HG03060 (cell line): ENCODE measurements at regions not wholly inside any gene's neighbourhood (a gene's known extent, or its start where the extent isn't known, plus 50 kb on each side); places are given as distances from the start of the nearest gene placed in this dataset.

Experiments used
- ATAC-seq: cut with Tn5 transposase; IDR thresholded peaks from one replicate; pipeline ENCODE4 v1.9.1; 2021; ENCODE audit warnings: low read depth, moderate number of reproducible peaks; ENCODE audit not compliant: unreplicated experiment

DNA sequence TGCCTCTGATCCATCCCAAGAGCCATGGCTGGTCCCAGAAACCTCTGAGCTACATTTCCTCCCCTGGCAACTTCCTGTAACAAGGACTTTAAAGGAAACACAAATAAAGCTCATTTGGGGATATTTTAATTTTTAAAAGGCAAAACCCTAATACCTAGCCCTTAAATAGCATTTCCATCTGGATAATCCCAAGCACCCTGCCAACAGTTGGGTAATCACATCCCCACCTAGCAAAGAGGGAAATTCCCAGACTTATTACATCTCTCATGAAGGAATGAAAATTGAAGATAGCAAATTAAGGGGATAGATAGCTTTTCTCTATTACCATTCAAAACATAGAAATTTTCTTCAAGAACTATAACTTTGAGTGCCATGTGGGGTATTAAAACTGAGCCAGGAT lies 213.7 kb upstream of the BMP4 start:
- ATAC-seq = no peak

DNA sequence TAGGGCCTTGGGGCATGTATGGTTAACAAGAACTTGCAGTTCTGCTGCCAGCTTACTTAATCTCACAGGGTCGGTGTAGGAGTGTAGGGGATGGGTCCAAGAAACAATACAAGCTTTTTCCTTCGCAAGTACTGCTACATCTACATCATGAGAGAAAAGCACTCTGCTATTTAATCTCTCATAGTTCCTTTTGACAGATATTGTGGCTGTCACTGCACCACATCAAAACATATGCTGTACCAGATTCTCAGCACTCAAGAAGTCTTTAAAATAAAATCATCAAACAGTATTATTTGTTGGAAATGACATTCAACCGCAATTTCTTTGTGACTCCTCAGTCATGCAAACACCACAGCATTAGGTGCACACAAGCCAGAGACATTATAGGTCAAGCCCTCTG lies 215.5 kb upstream of the BMP4 start:
- ATAC-seq = no peak

DNA sequence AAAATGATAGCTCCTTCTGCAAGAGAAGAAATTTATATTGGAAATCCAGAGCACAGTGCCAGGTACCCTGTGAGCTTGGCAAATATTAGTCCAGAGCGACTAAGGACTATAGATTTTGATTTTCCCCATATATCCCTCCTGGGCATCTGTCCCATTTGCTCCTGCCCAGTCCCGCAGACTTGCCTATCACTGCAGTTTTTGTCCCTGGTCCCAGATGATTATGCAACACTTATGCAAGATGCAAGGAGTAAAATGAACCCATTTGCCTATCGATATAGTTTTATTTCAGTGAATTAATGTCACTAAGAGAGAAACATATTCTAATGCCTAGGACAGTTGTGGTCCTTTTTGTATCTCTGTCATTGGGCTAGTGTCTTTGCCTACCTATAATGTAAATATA lies 215.9 kb upstream of the BMP4 start:
- ATAC-seq = no peak

DNA sequence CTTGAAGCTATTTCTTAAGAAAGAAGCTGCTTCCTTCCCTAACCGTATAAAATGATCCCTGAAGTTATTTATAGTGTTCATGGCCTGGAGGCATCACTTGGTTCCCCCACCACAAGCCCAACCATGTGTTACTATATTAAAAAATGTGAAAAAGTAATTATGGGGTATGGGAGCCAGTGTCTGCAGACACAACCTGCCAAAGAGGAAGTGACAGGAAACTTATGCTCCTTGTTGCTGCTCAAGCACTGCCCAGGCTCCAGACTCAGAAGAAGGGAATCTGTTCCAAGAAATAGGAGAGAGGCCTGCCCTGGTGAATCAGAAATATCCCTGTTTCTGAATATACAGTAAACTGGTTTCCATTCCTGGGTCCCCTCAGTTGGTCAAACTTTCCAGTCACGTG lies 217.2 kb upstream of the BMP4 start:
- no peak for ATAC-seq

DNA sequence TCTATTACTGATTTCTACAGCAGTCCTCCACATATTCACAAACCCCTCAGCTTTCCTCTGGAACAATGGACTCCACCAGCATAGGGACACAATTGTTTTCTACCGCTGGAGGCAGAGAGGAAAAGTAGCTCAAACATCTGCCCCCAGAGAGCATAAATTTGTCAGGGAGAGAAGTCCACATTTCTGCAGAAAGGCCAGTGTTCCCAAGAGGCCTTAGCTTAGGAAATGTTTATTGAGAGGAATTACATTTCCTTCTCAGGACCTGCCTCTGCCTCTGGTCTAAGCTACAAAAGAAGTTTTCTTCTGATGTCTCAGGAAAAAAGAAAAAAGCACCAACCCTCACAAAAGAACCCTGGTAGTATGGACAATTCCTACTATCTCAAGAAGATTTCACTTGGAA lies 217.8 kb upstream of the BMP4 start:
- ATAC-seq = no peak

DNA sequence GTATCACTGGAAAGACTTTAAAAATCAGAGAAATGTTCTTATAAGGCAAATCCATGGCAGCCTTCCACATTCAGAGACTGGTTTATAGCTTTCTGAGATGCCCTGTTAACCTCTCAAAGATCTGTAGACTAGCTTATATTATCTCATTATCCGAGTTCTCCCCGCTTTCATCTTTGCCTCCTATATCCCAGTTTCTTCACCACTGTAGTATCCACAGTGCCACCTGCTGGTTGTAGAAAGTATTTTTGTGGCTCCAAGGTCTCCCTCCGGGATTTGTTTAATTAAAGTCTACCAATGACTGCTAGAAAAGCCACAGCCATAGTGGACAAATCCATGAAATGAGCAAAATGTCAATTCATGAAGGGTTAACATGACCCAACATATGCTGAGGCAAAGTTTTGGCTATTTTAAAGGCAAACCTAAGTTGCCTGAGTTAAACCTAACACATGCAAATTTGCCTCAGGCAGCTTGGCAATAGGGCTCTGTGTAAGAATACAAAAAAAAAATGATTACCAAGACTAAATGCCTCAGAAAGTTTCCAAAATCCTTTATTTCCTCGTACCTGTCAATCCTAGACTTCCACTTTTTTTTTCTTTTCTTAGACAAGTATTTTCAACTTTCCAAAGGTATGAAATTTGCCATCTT lies 218.8 kb upstream of the BMP4 start:
- ATAC-seq = no peak

DNA sequence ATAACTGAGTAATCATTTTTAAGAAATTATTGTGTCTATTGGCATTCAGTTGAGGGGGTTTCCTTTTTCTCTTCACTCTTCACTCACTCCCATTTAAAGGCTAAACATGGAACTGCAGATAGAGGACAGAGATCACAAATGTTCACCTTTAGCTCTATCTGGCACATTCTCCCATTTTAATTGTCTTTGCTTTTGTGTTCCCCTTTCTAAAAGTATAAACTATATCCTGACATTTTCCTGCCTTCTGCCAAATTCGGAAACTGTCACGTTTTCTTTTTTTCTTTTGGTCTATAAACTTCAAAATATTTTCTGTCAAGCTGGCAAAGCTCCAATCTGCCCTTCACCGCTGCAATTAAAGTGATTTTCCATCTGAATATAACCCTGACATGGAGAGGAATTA lies 219.8 kb upstream of the CDKN3 start:
- ATAC-seq = no peak

DNA sequence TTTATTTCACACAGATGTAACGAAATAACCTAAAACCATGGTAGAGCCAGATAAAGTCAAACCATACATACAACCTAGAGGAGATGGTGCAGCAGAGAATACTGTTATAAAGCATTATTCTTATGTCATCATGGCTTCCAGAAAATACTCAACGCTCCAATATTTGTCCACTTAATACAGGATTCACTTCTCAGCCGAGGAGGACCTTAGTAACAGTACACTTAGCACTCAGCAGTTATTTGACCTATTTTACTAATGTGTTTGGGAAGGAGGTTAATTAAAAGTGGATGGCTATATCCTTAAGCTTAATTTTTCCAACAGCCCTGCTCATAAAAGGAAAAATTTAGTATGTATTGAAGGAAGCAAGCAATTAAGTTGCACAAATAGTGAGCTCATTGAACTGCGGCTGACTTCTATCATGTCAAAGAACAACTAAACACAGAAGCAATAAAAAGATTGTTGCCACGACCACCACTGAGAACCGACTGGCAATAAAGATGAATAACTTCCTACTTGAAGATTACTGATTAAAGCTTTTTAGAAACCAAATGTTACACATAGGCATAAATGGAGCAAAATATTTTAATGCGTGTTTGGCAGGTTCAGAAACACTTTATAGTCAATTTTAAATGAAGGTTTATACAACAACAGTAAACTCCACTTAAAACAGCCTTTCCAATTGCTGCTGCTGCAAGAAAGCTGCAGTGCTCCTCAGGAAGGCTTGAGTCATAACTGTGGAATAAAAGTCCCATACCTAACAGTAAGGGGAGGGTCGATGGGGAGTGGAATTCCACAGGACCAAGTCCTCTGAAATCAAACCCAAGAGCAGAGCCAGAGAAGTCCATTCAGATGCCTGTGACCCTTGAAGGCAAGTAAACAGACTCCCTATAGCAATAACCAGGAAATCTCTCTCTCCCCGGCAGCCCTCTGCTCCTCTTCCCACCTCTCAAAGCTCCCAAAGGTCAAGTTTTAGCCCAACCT lies 218.9 kb upstream of the CDKN3 start:
- ATAC-seq = no peak

DNA sequence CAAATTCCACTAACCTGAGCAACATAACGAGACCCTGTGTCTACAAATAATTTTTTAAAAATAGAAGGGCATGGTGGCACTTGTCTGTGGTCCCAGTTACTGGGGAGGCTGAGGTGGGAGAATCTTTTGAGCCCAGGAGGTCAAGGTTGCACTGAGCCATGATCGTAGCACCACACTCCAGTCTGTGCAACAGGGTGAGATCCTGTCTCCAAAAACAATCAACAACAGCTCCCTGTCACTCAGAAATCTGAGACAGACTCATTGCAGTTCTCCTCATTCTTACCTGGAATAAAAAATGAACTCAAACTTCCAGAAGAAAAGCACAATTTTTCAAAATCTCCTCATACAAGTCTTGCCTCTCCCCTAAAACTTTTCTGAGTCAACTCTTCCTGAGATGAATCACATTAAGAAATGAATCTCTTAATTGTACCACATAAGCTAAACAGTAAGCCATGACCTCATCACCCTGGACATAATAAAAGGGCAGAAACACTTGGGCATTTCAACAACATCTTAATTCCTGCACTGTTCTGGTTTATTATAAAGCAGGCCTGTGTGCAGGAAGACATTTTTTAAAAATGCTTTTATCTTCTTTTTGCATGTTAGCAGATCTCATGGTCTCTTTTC lies 214.3 kb upstream of the CDKN3 start:
- no peak for ATAC-seq

DNA sequence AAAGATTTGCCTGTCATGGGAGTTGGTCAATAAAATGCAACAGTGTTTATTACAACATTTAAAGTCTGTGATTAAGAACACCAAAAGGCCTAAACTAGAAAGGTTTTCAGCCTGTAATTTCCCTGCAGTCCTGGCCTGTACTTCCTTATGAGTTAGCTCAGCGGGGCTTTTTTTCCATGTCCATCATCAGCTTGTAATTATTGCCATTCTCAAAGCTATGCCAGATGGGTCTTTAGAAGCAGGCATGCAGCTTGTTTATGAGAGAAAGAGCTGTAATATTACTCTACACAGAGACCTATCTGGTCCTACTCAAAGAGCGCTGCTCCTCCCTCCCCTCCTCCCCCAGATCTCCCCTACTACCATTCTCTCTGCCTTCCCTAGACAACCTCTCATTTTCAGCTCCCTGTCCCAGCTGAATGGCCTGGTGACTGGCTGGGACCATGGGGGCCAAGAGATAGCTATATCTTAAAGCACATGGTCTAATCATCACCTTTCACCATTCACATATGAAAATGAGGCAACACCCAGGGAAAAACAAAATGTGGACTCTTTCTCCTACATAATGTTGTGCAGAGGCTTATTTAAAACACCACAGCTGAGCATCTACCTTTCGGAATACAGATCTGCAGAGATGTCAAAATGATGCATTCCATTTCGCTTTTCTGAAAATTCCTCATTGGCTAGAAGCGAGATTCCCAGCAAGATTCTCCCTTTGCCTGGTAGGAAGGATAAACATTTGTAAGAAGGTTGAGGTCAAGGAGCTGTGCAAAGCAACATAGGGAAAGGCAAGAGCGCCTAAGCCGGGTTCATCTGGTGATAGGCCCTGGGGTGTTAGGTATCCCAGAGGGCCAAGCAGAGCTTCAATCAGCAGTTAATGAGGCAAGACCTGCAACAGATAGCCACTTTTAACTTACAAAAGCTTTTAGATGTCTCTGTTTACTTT lies 209.7 kb upstream of the CDKN3 start:
- ATAC-seq = no peak

DNA sequence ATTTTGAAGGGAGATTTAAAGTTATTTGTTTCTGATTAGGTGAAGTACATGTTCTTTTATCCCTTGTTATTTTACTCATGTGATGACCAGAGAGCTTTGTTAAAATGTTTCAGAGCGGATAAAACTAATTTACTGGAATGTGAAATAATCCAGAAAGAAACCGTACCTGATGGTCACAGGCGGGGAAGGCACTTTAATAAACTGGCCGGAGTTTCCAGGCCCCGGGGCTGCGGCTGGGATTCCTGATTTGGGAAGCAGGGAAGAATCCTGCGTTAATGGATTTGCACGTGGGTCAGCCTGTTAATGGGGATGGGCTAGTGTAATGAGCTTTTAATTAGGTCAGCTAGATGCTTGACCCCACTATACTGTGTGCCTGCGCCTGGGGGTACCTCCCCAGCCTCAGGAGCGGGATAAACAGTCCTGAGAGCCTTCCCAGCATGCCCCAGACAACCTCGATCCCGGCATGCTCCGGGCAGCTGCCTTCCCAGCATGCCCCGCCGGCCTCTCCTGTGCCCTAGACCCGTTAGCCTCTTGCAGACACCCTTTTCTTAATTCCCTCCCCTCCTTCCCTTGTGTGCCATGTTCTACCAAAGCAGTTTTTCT lies 208.6 kb upstream of the CDKN3 start:
- no peak for ATAC-seq

DNA sequence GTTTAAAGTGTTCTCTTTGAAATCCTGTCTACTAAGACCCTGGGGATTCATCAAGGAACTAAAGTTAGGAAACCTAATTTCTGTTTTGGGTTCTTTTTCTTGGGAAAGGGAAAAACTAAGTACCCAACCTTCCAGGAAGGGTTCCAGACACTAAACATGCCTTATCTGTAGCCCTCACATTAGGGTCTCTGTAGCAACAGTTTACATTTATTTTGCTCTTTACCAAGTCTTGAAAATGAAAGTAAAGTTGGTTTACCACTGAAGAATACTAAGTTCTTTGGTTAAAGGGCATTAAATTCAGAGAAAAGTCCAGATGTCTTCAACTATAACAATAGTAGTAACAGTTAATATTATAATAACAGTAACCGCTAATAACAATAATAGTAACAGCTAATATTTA lies 207.5 kb upstream of the CDKN3 start:
- ATAC-seq = no peak

DNA sequence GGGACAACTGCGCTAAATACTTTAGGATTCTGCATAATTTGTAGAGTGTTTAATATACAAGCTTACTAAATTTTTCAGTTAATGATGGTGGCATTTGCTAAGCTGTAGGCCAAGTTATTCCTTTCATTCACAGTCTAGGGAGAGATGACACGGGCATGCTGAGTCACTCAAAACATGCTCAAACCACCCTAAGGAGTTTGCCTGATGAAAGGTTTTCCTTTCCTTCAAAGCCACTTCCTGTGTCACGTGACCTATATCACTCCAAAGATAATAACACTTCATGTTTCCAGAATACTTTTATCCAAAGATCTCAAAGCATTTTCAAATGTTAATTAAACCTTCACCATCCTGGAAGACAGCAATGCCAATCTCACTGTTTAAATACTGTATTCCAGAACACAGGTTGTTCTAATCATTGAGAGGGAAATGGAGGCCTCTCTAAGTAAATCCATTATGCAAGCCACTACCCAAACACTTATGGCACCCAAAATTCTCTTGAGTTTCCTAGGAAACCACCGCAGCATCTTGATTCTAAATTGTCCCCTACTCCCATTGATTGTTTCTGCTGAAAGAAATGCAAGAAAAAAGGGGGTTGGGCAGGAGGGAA lies 207.0 kb upstream of the CDKN3 start:
- ATAC-seq = no peak

DNA sequence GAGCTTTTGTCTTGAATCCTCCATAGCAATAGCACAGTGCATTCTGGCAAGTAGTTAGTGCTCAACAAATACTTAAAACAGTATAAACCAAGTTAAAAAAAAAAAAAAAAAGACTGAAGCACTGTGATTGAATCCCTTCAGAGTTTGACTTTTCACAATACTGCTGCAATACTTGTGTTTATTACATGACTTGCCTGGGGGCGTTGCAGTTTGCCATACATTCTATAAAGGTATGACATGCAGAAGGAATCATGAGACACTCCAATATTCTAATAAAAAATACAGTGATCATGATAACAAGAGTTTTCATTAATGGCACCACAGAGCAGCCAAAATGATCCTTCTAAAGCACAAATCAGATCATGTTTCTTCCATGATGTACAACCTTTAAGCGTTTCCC lies 205.0 kb upstream of the CDKN3 start:
- no peak for ATAC-seq

DNA sequence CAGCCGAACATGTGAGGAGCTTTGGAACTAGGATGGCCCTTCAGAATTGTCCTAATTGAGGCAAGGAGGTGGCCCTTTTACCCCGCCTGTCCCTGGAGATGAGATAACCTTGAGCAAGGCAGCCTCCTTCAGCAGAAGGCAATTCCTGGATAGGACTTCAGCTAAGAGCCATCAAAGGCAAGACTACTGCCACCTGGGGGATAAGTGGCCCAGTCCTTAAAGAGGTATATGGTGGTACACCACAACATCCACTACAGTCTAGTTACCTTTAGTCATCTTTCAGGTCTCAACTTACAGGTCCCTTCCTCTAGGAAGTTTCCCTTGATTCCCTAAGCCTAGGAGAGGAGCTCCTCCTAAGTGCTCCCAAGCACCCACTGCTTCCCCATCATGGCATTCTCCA lies 204.2 kb upstream of the CDKN3 start:
- ATAC-seq = no peak

DNA sequence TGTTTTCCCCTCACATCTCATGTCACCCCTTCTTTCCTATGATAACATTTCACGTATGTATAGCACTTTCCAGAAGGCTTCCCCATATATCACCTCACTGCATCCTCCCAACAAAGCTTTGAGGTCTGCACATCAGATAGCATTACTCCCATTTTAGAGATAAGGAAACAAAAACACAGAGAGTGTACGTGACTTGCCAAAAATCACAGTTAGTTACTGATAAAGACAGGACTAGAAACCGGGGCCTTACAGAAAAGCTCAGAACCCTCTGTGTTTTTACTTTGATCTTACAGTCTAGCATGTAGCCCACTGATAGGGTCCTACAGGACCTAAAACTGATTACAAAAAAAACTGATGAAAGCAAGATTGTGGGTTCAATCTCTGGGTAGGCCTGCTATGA lies 202.9 kb upstream of the CDKN3 start:
- ATAC-seq = no peak

DNA sequence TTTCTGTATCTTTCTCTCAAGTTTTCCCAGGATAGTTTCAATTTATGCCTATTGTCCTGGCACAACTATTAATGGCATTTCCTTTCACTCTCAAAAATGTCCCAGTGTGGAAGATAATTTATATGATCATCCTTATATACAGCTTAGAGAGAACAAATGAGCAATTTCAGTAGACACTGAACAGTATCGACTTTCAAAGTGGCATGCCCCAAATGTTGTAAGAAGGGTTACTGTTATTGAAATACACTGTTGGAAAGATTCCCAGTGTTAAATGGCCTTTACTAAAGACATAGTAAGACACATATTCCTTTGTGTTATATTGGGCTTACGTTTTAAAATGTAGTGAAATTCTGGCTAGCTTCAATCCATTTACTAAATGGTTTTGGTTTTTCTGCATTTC lies 202.3 kb upstream of the CDKN3 start:
- ATAC-seq = no peak

DNA sequence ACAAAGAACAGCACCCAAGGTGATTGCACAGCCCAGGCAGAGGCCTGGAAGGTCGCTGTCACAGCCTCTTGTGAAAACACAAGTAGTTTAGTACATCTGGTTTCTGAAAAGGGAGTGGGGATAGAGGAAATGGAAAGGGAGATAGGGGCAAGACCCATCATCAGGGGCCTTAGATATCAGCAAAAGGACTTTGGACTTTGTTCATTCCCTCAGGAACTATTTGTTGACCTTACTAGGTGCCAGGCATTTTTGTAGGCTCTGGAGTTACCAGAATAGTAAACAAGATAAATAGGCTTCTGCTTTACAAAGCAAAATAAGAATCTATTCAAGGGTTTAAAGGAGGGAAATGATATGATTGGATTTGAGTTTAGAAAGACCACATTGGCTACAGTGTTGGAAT lies 199.4 kb upstream of the CDKN3 start:
- ATAC-seq = no peak

DNA sequence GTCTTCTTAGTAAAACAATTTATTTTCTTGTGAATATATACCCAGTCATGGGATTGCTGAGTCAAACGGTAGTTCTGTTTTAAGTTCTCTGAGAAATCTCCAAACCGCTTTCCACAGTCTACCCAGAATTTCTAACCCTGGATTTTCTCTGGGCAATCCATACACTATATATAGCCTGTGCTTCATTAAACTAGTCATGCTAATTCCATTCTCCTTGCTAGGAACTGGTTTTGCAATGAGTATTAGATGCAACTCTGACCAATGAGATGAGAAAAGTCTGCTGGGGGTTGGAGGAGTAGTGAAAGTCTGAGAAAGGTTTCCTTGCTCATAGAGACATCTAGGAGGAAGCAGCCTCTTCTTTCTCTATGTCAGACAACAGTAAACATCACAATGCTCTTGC lies 196.1 kb upstream of the CDKN3 start:
- no peak for ATAC-seq

DNA sequence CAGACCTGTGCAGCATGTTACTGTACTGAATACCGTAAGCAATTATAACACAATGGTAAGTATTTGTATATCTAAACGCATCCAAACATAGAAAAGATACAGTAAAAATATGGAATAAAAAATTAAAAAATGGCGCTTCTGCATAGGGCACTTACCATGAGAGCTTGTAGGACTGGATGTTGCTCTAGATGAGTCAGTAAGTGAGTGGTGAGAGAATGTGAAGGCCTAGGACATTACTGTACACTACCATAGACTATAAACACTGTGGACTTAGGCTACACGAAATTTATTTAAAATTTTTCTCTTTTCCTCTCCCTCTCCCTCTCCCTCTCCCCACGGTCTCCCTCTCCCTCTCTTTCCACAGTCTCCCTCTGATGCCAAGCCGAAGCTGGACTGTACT lies 194.5 kb upstream of the CDKN3 start:
- ATAC-seq = no peak
